Osteoblast (primary cell): ENCODE measurements at regions not wholly inside any gene's neighbourhood (a gene's known extent, or its start where the extent isn't known, plus 50 kb on each side); places are given as distances from the start of the nearest gene placed in this dataset.

Source experiments
- DNase-seq: peaks from one replicate; pipeline ENCODE4 v3.0.0; 2011; ENCODE audit warnings: low spot score, mixed read lengths; ENCODE audit not compliant: insufficient read length; ENCODE audit errors: missing footprints
- H2AFZ ChIP-seq: 2 replicates; pipeline ENCODE4 v1.6.0; 2011; ENCODE audit warnings: mild to moderate bottlenecking, low read length
- H3K27ac ChIP-seq: 2 replicates; pipeline ENCODE4 v1.5.1; 2011; ENCODE audit warnings: mild to moderate bottlenecking, low read depth, low read length, moderate library complexity
- H3K27me3 ChIP-seq: 2 replicates; pipeline ENCODE4 v1.6.0; 2012; ENCODE audit warnings: mild to moderate bottlenecking, control low read depth, inconsistent platforms, low read length, moderate library complexity; ENCODE audit not compliant: insufficient read depth
- H3K36me3 ChIP-seq: 2 replicates; pipeline ENCODE4 v1.5.1; 2011; ENCODE audit warnings: mild to moderate bottlenecking, low read length, control low read depth, moderate library complexity; ENCODE audit not compliant: insufficient read depth
- H3K4me1 ChIP-seq: 2 replicates; pipeline ENCODE4 v1.5.1; 2011; ENCODE audit warnings: mild to moderate bottlenecking, low read length, control low read depth, moderate library complexity; ENCODE audit not compliant: insufficient read depth
- H3K4me2 ChIP-seq: 2 replicates; pipeline ENCODE4 v1.6.0; 2011; ENCODE audit warnings: mild to moderate bottlenecking, low read length; ENCODE audit not compliant: insufficient read depth
- H3K4me3 ChIP-seq: fragments of 200-600 bp; sonication (generic); 3 replicates; pipeline ENCODE4 v1.5.1; 2012; ENCODE audit warnings: mild to moderate bottlenecking, low read length, inconsistent platforms; ENCODE audit not compliant: insufficient read depth
- H3K79me2 ChIP-seq: 2 replicates; pipeline ENCODE4 v1.6.0; 2012; ENCODE audit warnings: mild to moderate bottlenecking, low read length, control low read depth, inconsistent platforms; ENCODE audit not compliant: insufficient read depth
- H3K9me3 ChIP-seq: 2 replicates; pipeline ENCODE4 v1.5.1; 2011; ENCODE audit warnings: low read depth, low read length, control low read depth
- H4K20me1 ChIP-seq: 2 replicates; pipeline ENCODE4 v1.6.0; 2012; ENCODE audit warnings: mild to moderate bottlenecking, low read length, control low read depth; ENCODE audit not compliant: insufficient read depth
- CTCF ChIP-seq: IDR thresholded peaks from 2 replicates; pipeline ENCODE4 v1.5.1; 2011; ENCODE audit warnings: mild to moderate bottlenecking, low read depth, low read length, moderate library complexity; ENCODE audit errors: extremely low read depth

GRCh38 chr18:37667836-37668235 is 102.2 kb upstream of the CELF4 start:
- Histone ChIP-seq H3K4me1 (no peaks in the 10 kb centered on the region), H3K27me3 (no peaks in the 10 kb centered on the region), H4K20me1 (no peaks in the 10 kb centered on the region), H3K27ac (no peak overlapping the region), H3K9me3 (peaks cover 2% of the 10 kb centered on the region), H3K79me2 (no peaks in the 10 kb centered on the region), H3K36me3 (no peaks in the 10 kb centered on the region), H3K4me3 (no peak overlapping the region), H2AFZ (no peak overlapping the region), H3K4me2 (no peak overlapping the region)
- DNase-seq = no peak
- no peak for TF ChIP-seq CTCF

GRCh38 chr18:37666991-37667390 is 101.4 kb upstream of the CELF4 start:
- no peaks in the 10 kb centered on the region for H3K27me3 ChIP-seq
- no peaks in the 10 kb centered on the region for H3K79me2 ChIP-seq
- no peak overlapping the region for H2AFZ ChIP-seq
- no peaks in the 10 kb centered on the region for H3K4me1 ChIP-seq
- no peak overlapping the region for H3K4me3 ChIP-seq
- peak; percentile 25 for DNase-seq
- no peaks in the 10 kb centered on the region for H3K36me3 ChIP-seq
- no peaks in the 10 kb centered on the region for H4K20me1 ChIP-seq
- no peak overlapping the region for H3K27ac ChIP-seq
- no peak overlapping the region for H3K4me2 ChIP-seq
- TF ChIP-seq CTCF = no peak
- peaks cover 6% of the 10 kb centered on the region for H3K9me3 ChIP-seq

- no peak overlapping the region for H2AFZ ChIP-seq
- no peaks in the 10 kb centered on the region for H3K27me3 ChIP-seq
- H4K20me1 ChIP-seq = no peaks in the 10 kb centered on the region
- no peaks in the 10 kb centered on the region for H3K4me1 ChIP-seq
- H3K4me2 ChIP-seq = no peak overlapping the region
- H3K9me3 ChIP-seq = peaks cover 6% of the 10 kb centered on the region
- H3K79me2 ChIP-seq = no peaks in the 10 kb centered on the region
- H3K36me3 ChIP-seq = no peaks in the 10 kb centered on the region
- H3K4me3 ChIP-seq = no peak overlapping the region
- no peak overlapping the region for H3K27ac ChIP-seq
- DNase-seq = no peak
- no peak for TF ChIP-seq CTCF
Observed at GRCh38 chr18:37666451-37666850, 100.9 kb upstream of the CELF4 start.

- DNase-seq = no peak
- no peak overlapping the region for H3K27ac ChIP-seq
- TF ChIP-seq CTCF = no peak
- peaks cover 6% of the 10 kb centered on the region for H3K9me3 ChIP-seq
- no peak overlapping the region for H3K4me2 ChIP-seq
- H3K79me2 ChIP-seq = no peaks in the 10 kb centered on the region
- H3K36me3 ChIP-seq = no peaks in the 10 kb centered on the region
- no peak overlapping the region for H3K4me3 ChIP-seq
- no peaks in the 10 kb centered on the region for H4K20me1 ChIP-seq
- no peaks in the 10 kb centered on the region for H3K4me1 ChIP-seq
- H2AFZ ChIP-seq = no peak overlapping the region
- no peaks in the 10 kb centered on the region for H3K27me3 ChIP-seq
Observed at GRCh38 chr18:37665346-37665745, 99.7 kb upstream of the CELF4 start.
